Activated naive CD8-positive, alpha-beta T cell treated with anti-CD3 and anti-CD28 coated beads, Interleukin-2, amount 10 ng/mL, durations not matched to agents 7 days and 5 days (primary cell): ENCODE measurements at regions not wholly inside any gene's neighbourhood (a gene's known extent, or its start where the extent isn't known, plus 50 kb on each side); places are given as distances from the start of the nearest gene placed in this dataset.

Experiments
- ATAC-seq: fragments of 150-1000 bp; cut with Tn5 transposase; one replicate; pipeline ENCODE4 v1.10.0; 2021; ENCODE audit warnings: low read depth, moderate library complexity
- POLR2A ChIA-PET: fragments of 350-600 bp; sonication (Branson Sonifier 250); formaldehyde crosslinking; loops from one replicate; lab custom pipeline; 2021; ENCODE audit warnings: antibody characterized with exemption; lab: Charles Lee
- DNase-seq: peaks from one replicate; pipeline ENCODE4 v3.0.0; 2021
- H3K27ac Mint-ChIP-seq: one replicate; pipeline ENCODE4 v1.8.0; 2022; ENCODE audit warnings: mild to moderate bottlenecking, mixed read lengths
- H3K27me3 Mint-ChIP-seq: one replicate; pipeline ENCODE4 v1.8.0; 2022; ENCODE audit warnings: mild to moderate bottlenecking, moderate library complexity, mixed read lengths
- H3K36me3 Mint-ChIP-seq: one replicate; pipeline ENCODE4 v1.8.0; 2021; ENCODE audit warnings: mild to moderate bottlenecking, mixed read lengths
- H3K4me1 Mint-ChIP-seq: one replicate; pipeline ENCODE4 v1.8.0; 2021; ENCODE audit warnings: mixed read lengths
- H3K4me3 Mint-ChIP-seq: one replicate; pipeline ENCODE4 v1.8.0; 2022; ENCODE audit warnings: mild to moderate bottlenecking, moderate library complexity, mixed read lengths
- H3K9me3 Mint-ChIP-seq: one replicate; pipeline ENCODE4 v1.8.0; 2021; ENCODE audit warnings: mixed read lengths

DNA sequence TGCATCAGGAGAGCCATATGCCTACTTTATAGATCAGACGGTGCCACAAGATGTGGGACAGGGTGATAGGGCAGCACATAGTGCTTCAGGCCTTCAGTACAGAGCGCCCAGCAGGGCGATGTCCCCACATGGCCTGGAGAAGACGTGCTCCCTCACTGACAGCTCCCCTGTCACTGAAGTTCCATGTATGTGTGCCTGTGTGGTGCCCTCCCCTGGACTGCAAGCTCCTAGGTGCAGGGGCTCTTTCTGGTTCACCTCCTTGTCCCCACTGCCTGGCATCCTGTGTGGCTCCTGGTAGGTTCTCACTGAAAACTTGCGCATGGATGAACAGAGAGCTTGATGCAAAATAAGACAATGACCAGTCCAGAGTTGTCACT is 233.1 kb downstream of the GADD45G start:
- Mint-ChIP-seq H3K36me3 (no peaks in the 10 kb centered on the region), H3K9me3 (no peaks in the 10 kb centered on the region), H3K27ac (no peak overlapping the region), H3K4me3 (no peak overlapping the region), H3K4me1 (peaks cover 7% of the 10 kb centered on the region), H3K27me3 (peaks cover 19% of the 10 kb centered on the region)
- DNase-seq: no peak
- POLR2A ChIA-PET: interaction anchor here (0.5 kb wide), 1 partner anchor 24 kb away, joined by 3 read pairs; no protein-coding TSS in a partner anchor
- ATAC-seq: no peak

DNA sequence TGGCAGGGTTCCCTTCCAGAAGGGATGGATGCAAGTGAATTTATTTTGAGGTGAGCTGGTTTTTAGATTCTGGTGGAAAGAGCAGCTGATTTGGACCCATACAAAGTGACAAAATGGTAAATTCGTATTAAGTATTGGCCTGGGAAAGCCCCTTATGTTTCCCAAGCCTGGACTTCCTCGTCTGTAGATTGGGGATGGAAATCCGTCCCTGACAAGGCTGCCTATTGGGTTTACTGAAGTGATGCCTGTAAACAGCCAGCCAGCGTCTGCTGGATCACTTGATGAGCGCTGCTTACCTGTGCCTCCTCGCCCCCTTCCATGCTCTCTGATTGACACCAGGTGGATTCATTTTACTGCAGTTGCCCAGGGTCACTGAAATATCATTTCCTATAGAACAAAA is 233.8 kb downstream of the GADD45G start:
- H3K27me3 Mint-ChIP-seq: peaks cover 16% of the 10 kb centered on the region
- no peaks in the 10 kb centered on the region for H3K36me3 Mint-ChIP-seq
- POLR2A ChIA-PET: no interaction called here
- no peak overlapping the region for H3K27ac Mint-ChIP-seq
- H3K9me3 Mint-ChIP-seq: no peaks in the 10 kb centered on the region
- peaks cover 4% of the 10 kb centered on the region for H3K4me1 Mint-ChIP-seq
- DNase-seq: no peak
- H3K4me3 Mint-ChIP-seq: no peak overlapping the region
- ATAC-seq: no peak

DNA sequence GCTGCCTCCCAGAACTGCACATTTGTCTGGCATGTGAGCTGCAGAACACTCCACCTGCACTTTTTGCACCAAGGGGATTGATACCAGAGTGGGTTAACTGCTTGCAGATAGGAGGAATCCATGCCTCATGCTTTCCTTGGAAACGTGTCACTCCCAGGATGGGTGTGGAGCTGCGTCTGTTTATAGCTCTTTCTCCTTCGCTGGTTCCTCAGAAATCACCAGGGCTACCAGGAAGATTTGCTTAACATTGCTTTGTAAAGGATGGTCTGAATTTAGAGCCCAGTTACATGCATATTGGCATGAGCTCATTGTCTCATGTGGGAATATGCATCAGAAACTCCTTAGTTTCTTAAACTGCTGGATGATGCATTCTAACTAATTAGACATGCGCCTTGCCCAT is 234.6 kb downstream of the GADD45G start:
- Mint-ChIP-seq H3K27me3 (peaks cover 11% of the 10 kb centered on the region), H3K4me1 (peaks cover 4% of the 10 kb centered on the region), H3K9me3 (no peaks in the 10 kb centered on the region), H3K36me3 (no peaks in the 10 kb centered on the region), H3K4me3 (no peak overlapping the region), H3K27ac (no peak overlapping the region)
- ATAC-seq (no peak), DNase-seq (no peak)
- POLR2A ChIA-PET: interaction anchor here (0.5 kb wide), 1 partner anchor 87 kb away, joined by 3 read pairs; no protein-coding TSS in a partner anchor

DNA sequence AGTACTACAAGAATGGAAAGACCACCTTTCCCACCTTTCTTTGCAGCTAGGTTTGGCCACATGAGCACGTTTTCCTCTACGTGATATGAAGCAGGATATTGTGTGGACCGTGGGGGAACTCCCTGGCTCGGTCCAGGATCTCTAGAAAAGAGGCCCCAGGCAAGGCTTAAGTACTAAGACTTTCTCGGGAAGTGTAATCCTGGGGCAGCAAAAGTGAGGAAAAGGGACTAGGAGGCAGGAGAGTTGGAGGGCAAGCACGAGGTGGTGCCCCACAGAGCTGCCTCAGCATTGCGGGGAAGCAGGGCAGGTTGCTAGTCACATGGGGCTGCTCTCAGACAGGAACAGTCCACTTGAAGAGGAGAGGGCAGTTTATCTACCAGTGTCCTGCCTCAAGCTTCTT is 235.1 kb downstream of the GADD45G start:
- no peak overlapping the region for H3K4me3 Mint-ChIP-seq
- no peak overlapping the region for H3K27ac Mint-ChIP-seq
- peaks cover 4% of the 10 kb centered on the region for H3K4me1 Mint-ChIP-seq
- H3K36me3 Mint-ChIP-seq: no peaks in the 10 kb centered on the region
- ATAC-seq: no peak
- DNase-seq: no peak
- POLR2A ChIA-PET: interaction anchor here (0.5 kb wide), 1 partner anchor 87 kb away, joined by 3 read pairs; no protein-coding TSS in a partner anchor
- no peaks in the 10 kb centered on the region for H3K9me3 Mint-ChIP-seq
- peaks cover 8% of the 10 kb centered on the region for H3K27me3 Mint-ChIP-seq

DNA sequence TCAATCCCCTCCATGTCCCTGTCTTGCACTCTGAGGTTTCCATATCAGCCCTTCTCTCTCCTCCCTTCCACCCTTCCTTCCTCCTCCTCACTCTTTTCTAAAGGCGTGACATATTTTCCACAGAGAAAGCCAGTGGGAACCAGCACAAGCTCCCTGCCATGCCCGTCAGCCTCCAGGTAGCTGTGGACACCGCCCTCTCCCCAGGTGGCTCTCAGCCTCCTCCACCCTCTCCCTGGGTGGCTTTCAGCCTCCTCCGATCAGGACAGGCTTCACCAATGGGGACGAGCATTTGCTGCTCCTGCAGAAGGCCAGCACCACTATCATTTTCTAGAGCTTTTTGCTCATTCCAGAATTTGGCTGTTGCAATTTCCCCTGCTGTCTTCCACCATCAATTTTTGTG is 236.6 kb downstream of the GADD45G start:
- no peak for ATAC-seq
- no peak for DNase-seq

DNA sequence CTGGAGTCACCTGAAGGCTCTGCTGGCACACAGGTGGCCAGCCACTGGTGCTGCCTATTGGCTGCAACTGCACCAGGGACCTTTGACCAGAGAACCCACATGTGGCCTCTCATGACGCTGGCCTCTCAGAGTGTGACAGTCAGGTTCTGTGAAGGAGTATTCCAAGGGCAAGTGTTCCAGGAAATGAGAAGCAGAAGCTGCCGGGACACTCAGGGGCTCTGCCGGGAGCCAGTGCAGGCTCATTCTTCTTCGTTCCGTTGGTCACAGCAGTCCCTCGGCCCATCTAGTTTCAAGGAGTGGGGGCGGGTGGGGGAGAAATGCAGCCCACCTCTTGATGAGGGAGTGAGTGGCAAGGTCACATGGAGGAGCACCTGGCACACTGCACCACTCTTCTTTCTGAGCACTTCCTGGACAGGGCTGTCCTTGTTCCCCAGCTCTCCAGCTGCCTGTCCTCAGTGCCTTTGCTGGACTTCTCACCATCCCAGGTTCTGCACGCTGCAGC is 237.5 kb downstream of the GADD45G start:
- no peak overlapping the region for H3K27ac Mint-ChIP-seq

More for the DNA sequence above, 236.6 kb downstream of the GADD45G start:
- H3K4me3 Mint-ChIP-seq: no peak overlapping the region
- H3K9me3 Mint-ChIP-seq: no peaks in the 10 kb centered on the region
- no peaks in the 10 kb centered on the region for H3K36me3 Mint-ChIP-seq
- H3K4me1 Mint-ChIP-seq: peaks cover 2% of the 10 kb centered on the region
- H3K27ac Mint-ChIP-seq: no peak overlapping the region
- POLR2A ChIA-PET: no interaction called here
- peaks cover 8% of the 10 kb centered on the region for H3K27me3 Mint-ChIP-seq

DNA sequence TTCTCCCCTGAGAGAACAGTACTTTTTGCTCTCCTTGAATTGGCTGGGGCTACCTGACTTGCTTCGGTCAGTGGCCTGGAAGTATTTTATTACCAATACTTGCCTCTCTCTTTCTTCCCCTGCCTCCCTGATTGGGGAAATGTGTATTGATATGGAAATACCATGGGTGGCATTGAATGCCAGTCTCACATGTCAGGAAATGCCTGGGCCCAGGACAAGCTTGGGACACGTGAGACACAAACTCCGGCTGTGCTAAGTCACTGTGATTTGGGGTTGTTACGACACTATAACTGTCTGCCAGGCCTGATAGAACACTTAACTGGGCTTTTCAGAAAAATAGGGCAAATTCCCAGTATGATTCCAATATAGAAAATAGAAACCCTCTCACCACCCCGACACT is 238.3 kb downstream of the GADD45G start:
- peaks cover 2% of the 10 kb centered on the region for H3K4me1 Mint-ChIP-seq
- ATAC-seq: no peak
- POLR2A ChIA-PET: no interaction called here

More for the DNA sequence above, 237.5 kb downstream of the GADD45G start:
- ATAC-seq (no peak), DNase-seq (no peak)
- H3K27me3 Mint-ChIP-seq: peaks cover 12% of the 10 kb centered on the region
- H3K4me3 Mint-ChIP-seq: no peak overlapping the region
- H3K4me1 Mint-ChIP-seq: peaks cover 2% of the 10 kb centered on the region
- no peaks in the 10 kb centered on the region for H3K36me3 Mint-ChIP-seq
- no peaks in the 10 kb centered on the region for H3K9me3 Mint-ChIP-seq
- POLR2A ChIA-PET: no interaction called here

DNA sequence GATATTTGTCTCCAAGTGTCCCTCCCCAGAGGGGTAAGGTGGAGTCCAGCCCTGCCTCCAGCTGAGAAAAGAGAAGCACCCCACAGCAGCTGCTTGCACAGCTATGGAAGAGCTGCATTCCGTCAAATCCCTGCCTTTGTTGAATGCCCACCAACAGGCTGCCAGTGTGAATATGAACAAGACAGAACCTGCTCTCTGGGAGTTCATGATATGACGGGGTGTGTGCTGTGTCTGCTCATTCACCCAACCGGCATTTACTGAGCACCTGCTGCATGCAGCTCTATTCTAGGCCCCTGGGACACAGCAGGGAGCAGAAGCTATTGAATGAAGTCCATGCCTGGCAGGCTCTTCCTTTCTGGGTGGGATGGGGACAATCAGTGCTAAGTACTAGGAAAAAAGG is 238.8 kb downstream of the GADD45G start:
- Mint-ChIP-seq H3K27ac (no peak overlapping the region), H3K4me1 (peaks cover 2% of the 10 kb centered on the region), H3K36me3 (no peaks in the 10 kb centered on the region), H3K27me3 (peaks cover 12% of the 10 kb centered on the region), H3K9me3 (no peaks in the 10 kb centered on the region), H3K4me3 (no peak overlapping the region)
- ATAC-seq (no peak), DNase-seq (no peak)
- POLR2A ChIA-PET: no interaction called here

More for the DNA sequence above, 238.3 kb downstream of the GADD45G start:
- H3K27ac Mint-ChIP-seq: no peak overlapping the region
- no peak for DNase-seq
- no peaks in the 10 kb centered on the region for H3K36me3 Mint-ChIP-seq
- H3K4me3 Mint-ChIP-seq: no peak overlapping the region
- H3K9me3 Mint-ChIP-seq: no peaks in the 10 kb centered on the region
- peaks cover 12% of the 10 kb centered on the region for H3K27me3 Mint-ChIP-seq

DNA sequence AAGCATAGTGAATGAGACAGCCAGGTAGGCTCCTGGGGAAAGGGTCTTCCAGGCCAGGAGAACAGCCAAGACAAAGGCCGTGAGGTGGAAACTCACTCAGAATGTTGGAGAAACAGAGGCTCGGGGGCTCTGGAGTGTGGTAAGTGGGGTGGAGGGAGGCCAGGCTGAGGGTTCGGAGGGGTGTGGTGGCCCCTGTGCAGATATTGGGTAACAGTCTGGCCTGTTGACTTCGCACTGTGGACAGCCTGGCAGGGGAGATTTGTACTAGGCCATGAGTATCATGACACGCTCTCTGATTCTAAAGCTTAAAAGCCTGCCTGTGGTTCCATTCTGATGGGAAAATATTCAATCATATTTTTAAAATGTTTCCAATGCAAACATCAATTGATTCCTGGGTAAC is 239.3 kb downstream of the GADD45G start:
- Mint-ChIP-seq H3K27ac (no peak overlapping the region), H3K36me3 (no peaks in the 10 kb centered on the region), H3K27me3 (peaks cover 10% of the 10 kb centered on the region), H3K4me1 (peaks cover 2% of the 10 kb centered on the region), H3K9me3 (no peaks in the 10 kb centered on the region), H3K4me3 (no peak overlapping the region)
- no peak for DNase-seq
- no peak for ATAC-seq
- POLR2A ChIA-PET: no interaction called here

DNA sequence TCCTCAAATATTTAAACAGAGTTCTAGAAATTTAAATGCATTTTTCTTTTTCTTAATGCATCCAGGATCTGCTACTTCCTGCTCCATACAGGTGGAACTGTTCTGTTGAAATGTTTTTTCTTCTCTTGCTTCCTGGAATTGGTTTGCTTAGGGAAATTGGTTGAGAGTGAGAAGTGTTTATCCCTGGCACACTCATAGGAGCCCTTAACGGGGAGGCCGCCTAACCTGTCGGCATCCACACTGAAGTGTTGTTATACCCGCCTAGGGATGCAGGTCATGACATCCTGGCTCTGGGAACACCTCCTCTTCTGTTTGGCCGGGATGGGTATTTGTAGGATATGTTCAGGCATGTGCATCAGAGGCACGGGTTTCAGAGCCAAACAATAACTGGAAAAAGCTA is 239.7 kb downstream of the GADD45G start:
- H3K27me3 Mint-ChIP-seq: peaks cover 10% of the 10 kb centered on the region
- DNase-seq (no peak), ATAC-seq (no peak)
- no peak overlapping the region for H3K27ac Mint-ChIP-seq
- H3K4me1 Mint-ChIP-seq: peaks cover 2% of the 10 kb centered on the region
- POLR2A ChIA-PET: no interaction called here
- no peaks in the 10 kb centered on the region for H3K9me3 Mint-ChIP-seq
- no peak overlapping the region for H3K4me3 Mint-ChIP-seq
- H3K36me3 Mint-ChIP-seq: no peaks in the 10 kb centered on the region

DNA sequence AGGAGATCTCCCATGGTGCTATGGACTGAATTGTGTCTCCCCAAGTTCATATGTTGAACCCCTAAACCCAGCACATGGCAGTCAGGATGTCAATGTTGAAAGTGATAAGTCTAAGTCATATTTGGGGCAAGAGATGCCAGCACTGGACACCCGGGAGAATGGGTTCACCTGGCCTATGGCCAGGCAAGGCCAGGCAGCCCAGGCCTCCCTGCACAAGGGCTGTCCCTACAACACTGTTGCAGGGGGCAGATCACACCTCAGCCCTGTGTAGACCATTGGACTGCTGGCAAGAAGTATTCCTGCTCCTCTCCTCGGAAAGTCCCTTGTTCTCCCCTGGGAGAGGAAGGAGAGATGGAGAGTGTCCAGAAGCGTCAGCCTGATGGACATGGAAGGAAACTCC is 240.5 kb downstream of the GADD45G start:
- POLR2A ChIA-PET: no interaction called here
- Mint-ChIP-seq H3K36me3 (no peaks in the 10 kb centered on the region), H3K27ac (no peak overlapping the region), H3K9me3 (no peaks in the 10 kb centered on the region), H3K27me3 (peaks cover 9% of the 10 kb centered on the region), H3K4me1 (peaks cover 2% of the 10 kb centered on the region), H3K4me3 (no peak overlapping the region)
- ATAC-seq (no peak), DNase-seq (peak; percentile 10)

DNA sequence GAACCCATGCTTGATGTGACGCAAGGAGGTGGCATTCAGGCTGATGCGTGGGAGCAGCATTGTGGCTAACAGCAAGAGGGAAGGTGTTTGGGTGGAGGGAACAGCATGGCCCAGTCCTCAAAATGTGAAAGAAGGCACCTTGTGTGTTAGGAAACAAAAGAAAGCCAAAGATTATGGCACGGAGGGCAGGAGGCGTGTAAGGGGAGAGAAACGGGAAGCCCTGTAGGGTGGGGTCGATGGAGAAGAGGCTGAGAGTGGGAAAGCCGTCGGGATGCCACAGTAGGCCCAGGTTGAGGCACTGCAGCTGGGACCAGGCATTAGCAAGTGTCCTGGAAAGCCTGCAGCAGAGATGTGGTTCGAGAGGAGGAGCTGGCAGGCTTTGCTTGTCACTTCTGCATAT is 241.1 kb downstream of the GADD45G start:
- ATAC-seq (no peak), DNase-seq (peak; percentile 10)
- Mint-ChIP-seq H3K4me1 (peaks cover 2% of the 10 kb centered on the region), H3K27me3 (peaks cover 6% of the 10 kb centered on the region), H3K9me3 (no peaks in the 10 kb centered on the region), H3K27ac (no peak overlapping the region), H3K4me3 (no peak overlapping the region), H3K36me3 (no peaks in the 10 kb centered on the region)
- POLR2A ChIA-PET: no interaction called here

DNA sequence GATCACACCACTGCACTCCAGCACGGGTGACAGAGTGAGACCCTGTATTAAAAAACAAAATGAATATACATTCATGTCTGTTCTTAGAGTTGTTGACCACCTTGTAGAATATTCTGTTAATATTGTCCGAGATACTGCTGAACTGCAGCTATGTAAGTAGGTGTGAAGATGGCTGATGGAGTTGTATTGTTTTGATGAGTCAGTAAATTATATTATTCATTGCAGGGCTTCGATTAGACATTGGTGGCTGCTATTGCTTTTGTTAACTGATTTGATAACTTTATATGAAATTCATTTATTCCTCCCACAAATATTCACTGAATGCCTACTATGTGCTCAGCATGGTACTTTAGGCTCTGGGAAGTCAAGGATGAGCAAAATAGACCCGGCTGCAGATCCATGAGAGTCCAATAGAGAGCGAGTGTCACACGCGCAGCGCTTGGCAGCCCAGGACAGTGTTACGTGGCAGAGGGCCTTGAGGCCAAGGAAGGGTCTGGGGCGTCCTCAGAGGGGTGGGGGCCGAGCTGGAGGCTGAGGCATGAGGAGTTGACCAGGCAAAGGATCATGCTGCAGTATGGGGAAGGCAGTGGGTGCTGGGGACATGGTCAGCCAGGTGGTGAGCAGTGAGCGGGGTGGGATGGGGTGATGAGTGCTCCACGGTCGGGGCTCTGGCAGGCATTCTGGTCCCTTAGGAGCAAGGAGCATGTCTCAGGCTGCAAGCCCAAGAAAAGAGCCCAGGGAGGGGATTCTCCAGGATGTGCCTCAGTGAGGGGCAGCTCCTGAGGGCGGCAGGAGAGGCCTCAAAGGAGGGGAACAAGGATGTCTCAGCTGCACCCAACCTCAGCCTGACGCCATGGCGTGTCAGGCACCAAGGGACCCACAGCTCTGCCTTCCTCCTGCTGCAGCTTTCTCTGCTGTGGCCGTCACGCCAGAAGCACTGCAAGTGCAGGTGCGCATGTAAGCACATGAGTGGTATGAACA is 243.5 kb downstream of the GADD45G start:
- ATAC-seq (no peak), DNase-seq (peak; percentile 18)
- POLR2A ChIA-PET: no interaction called here
- Mint-ChIP-seq H3K9me3 (no peaks in the 10 kb centered on the region), H3K27me3 (peaks cover 8% of the 10 kb centered on the region), H3K27ac (no peak overlapping the region), H3K36me3 (no peaks in the 10 kb centered on the region), H3K4me1 (peaks cover 2% of the 10 kb centered on the region), H3K4me3 (no peak overlapping the region)

DNA sequence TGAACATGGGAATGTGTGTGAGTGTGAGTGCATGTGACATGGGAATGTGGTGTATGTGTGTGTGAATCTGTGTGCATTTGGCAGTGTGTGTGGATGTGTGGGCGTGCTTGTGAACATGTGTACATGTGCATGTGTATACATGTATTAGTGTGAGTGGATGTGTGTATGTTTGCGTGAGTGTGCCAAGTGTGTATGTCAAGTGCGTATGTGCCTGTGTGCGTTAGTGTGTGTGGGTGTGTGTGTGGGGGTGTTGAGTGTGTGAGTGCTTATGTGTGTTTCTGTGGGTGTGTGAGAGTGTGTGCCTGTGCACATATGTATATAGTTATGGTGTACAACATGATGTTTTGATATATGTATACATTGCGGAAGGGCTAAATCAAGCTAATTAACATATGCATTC is 244.3 kb downstream of the GADD45G start:
- Mint-ChIP-seq H3K27me3 (peaks cover 10% of the 10 kb centered on the region), H3K4me1 (peaks cover 2% of the 10 kb centered on the region), H3K9me3 (no peaks in the 10 kb centered on the region), H3K27ac (no peak overlapping the region), H3K4me3 (no peak overlapping the region), H3K36me3 (no peaks in the 10 kb centered on the region)
- DNase-seq (peak; percentile 5), ATAC-seq (no peak)
- POLR2A ChIA-PET: no interaction called here
